ENCODE measurements at regions not wholly inside any gene's neighbourhood (a gene's known extent, or its start where the extent isn't known, plus 50 kb on each side); places are given as distances from the start of the nearest gene placed in this dataset.

GRCh38 chr5:116980581-116980980 is 406.0 kb upstream of the SEMA6A start:
- TF ChIP-seq ZSCAN29 (IDR thresholded peaks at IDR 0.05) = no peak
- in situ Hi-C loops (cut with MboI) = no loop called here

GRCh38 chr5:116976767-116977166 is 402.1 kb upstream of the SEMA6A start:
- H3K4me1 ChIP-seq (ENCODE audit: control insufficient read depth, insufficient read depth, low read length) = no peaks in the 10 kb centered on the region
- in situ Hi-C loops (cut with MboI) (no loop called here), intact Hi-C loops (cut with micrococcal nuclease; ENCODE audit: unreplicated experiment) (no loop called here)
- no peak for ATAC-seq
- ChIA-PET POLR2A (no interaction called here), CTCF (no interaction called here), SMC1A (ENCODE audit: uncharacterized antibody, unreplicated experiment) (no interaction called here), RAD21 (ENCODE audit: unreplicated experiment) (no interaction called here)
- 44% methylated on average over 1 of the region's 1 CpG for WGBS (ENCODE audit: insufficient coverage, insufficient replicate concordance, low lambda C conversion rate, missing lambda C conversion rate)
- no peaks in the 10 kb centered on the region for H3K79me2 ChIP-seq (ENCODE audit: control insufficient read depth, insufficient read depth, low read length)
- no peaks in the 10 kb centered on the region for H3K36me3 ChIP-seq (ENCODE audit: control insufficient read depth in 2 of 2, insufficient read depth in 2 of 2, low read length in 1 of 2)
- no peaks in the 10 kb centered on the region; the same call in 1 of the 2 replicates for H4K20me1 ChIP-seq (ENCODE audit: control insufficient read depth, insufficient read depth)
- H3K4me3 ChIP-seq = no peak overlapping the region
- no TSS peak for BruUV-seq (replicated peaks)
- no peaks in the 10 kb centered on the region for H3K27me3 ChIP-seq (replicated peaks in 1 of 2; ENCODE audit: control insufficient read depth in 2 of 2, insufficient read depth in 2 of 2, low read length in 1 of 2)
- H3K4me2 ChIP-seq (ENCODE audit: control insufficient read depth, insufficient read depth) = no peak overlapping the region
- peak; percentile 27 for FAIRE-seq
- DNase-seq (ENCODE audit: low read depth, low spot score) = no peak
- no peaks in the 10 kb centered on the region for H3K9me3 ChIP-seq (replicated peaks; ENCODE audit: control insufficient read depth, insufficient read depth, low read length)
- no peak overlapping the region for H3K9ac ChIP-seq (ENCODE audit: control insufficient read depth, insufficient read depth, low read length)
- H3K27ac ChIP-seq (ENCODE audit: control insufficient read depth, insufficient read depth) = no peak overlapping the region
- no peak overlapping the region for H2AFZ ChIP-seq (ENCODE audit: control insufficient read depth, low read depth, low read length)
- TF ChIP-seq ZBTB11 (CRISPR knock-in tag; IDR thresholded peaks at IDR 0.05) (no peak), ZNF592 (IDR thresholded peaks at IDR 0.05) (no peak), FOXM1 (IDR thresholded peaks at IDR 0.05; ENCODE audit: low read depth, low read length) (no peak), ZNF24 (IDR thresholded peaks at IDR 0.05) (no peak), SKIL (IDR thresholded peaks at IDR 0.05; ENCODE audit: low read depth, poor library complexity, severe bottlenecking) (no peak), BMI1 (IDR thresholded peaks at IDR 0.05; ENCODE audit: borderline replicate concordance) (no peak), RAD21 (IDR thresholded peaks at IDR 0.05; ENCODE audit: insufficient read depth, low read depth, low read length) (no peak)

More at GRCh38 chr5:116980581-116980980, 406.0 kb upstream of the SEMA6A start:
- DNase-seq (ENCODE audit: low read depth, low spot score) = no peak
- RAD21 ChIA-PET (ENCODE audit: unreplicated experiment) = no interaction called here
- CTCF ChIA-PET = interaction anchor here (0.6 kb wide), 1 partner anchor 100 kb away, joined by 3 read pairs; no protein-coding TSS in a partner anchor
- H3K9me3 ChIP-seq (replicated peaks; ENCODE audit: control insufficient read depth, insufficient read depth, low read length) = no peaks in the 10 kb centered on the region
- FAIRE-seq = no peak
- no peak overlapping the region for H3K27ac ChIP-seq (ENCODE audit: control insufficient read depth, insufficient read depth)
- SMC1A ChIA-PET (ENCODE audit: uncharacterized antibody, unreplicated experiment) = no interaction called here
- H3K27me3 ChIP-seq (replicated peaks in 1 of 2; ENCODE audit: control insufficient read depth in 2 of 2, insufficient read depth in 2 of 2, low read length in 1 of 2) = no peaks in the 10 kb centered on the region
- H3K9ac ChIP-seq (ENCODE audit: control insufficient read depth, insufficient read depth, low read length) = no peak overlapping the region
- no peaks in the 10 kb centered on the region; the same call in 1 of the 2 replicates for H4K20me1 ChIP-seq (ENCODE audit: control insufficient read depth, insufficient read depth)
- no peaks in the 10 kb centered on the region for H3K36me3 ChIP-seq (ENCODE audit: control insufficient read depth in 2 of 2, insufficient read depth in 2 of 2, low read length in 1 of 2)
- intact Hi-C loops (cut with micrococcal nuclease; ENCODE audit: unreplicated experiment) = no loop called here
- WGBS (ENCODE audit: insufficient coverage, insufficient replicate concordance, low lambda C conversion rate, missing lambda C conversion rate) = 28% methylated on average over 2 of the region's 2 CpGs
- H3K4me3 ChIP-seq = no peak overlapping the region
- H3K4me1 ChIP-seq (ENCODE audit: control insufficient read depth, insufficient read depth, low read length) = no peaks in the 10 kb centered on the region
- no TSS peak for BruUV-seq (replicated peaks)
- no peak overlapping the region for H3K4me2 ChIP-seq (ENCODE audit: control insufficient read depth, insufficient read depth)
- POLR2A ChIA-PET = no interaction called here
- H2AFZ ChIP-seq (ENCODE audit: control insufficient read depth, low read depth, low read length) = no peak overlapping the region
- H3K79me2 ChIP-seq (ENCODE audit: control insufficient read depth, insufficient read depth, low read length) = no peaks in the 10 kb centered on the region
- no peak for ATAC-seq

All from GM12878 (cell line).